MCF 10A (cell line): ENCODE measurements at regions not wholly inside any gene's neighbourhood (a gene's known extent, or its start where the extent isn't known, plus 50 kb on each side); places are given as distances from the start of the nearest gene placed in this dataset.

Experiments
- BruUV-seq: library from RNA; stranded (reverse); fragments of 400-500 nt; replicated peaks from 2 replicates; lab custom pipeline; 2021; lab: Mats Ljungman, UMichigan
- CTCF ChIA-PET: fragments of 300-600 bp; sonication (Branson Sonifier 250); formaldehyde crosslinking; extraction: SDS; loops from one replicate; lab custom pipeline; 2021; ENCODE audit warnings: antibody characterized with exemption, inconsistent platforms; lab: Yijun Ruan, JAX
- POLR2A ChIA-PET: fragments of 300-600, 350-650 bp; sonication (Branson Sonifier 250); formaldehyde crosslinking; extraction: SDS; loops from one replicate; lab custom pipeline; 2020; ENCODE audit warnings: antibody characterized with exemption, inconsistent platforms; lab: Yijun Ruan, JAX
- DNase-seq: peaks from one replicate; pipeline ENCODE4 v3.0.0-alpha.2; 2018; ENCODE audit not compliant: unreplicated experiment
- H3K27ac Mint-ChIP-seq: one replicate; pipeline ENCODE4 v1.8.0; 2022; ENCODE audit warnings: mild to moderate bottlenecking, low read depth, mixed read lengths; ENCODE audit not compliant: unreplicated experiment
- H3K27me3 Mint-ChIP-seq: one replicate; pipeline ENCODE4 v1.8.0; 2022; ENCODE audit warnings: mixed read lengths; ENCODE audit not compliant: insufficient read depth, unreplicated experiment
- H3K36me3 Mint-ChIP-seq: one replicate; pipeline ENCODE4 v1.8.0; 2022; ENCODE audit warnings: mild to moderate bottlenecking, moderate library complexity, mixed read lengths; ENCODE audit not compliant: insufficient read depth, unreplicated experiment
- H3K4me1 Mint-ChIP-seq: one replicate; pipeline ENCODE4 v1.8.0; 2022; ENCODE audit warnings: mixed read lengths; ENCODE audit not compliant: insufficient read depth, unreplicated experiment
- H3K4me3 Mint-ChIP-seq: one replicate; pipeline ENCODE4 v1.8.0; 2022; ENCODE audit warnings: mild to moderate bottlenecking, moderate library complexity, mixed read lengths; ENCODE audit not compliant: unreplicated experiment
- H3K9me3 Mint-ChIP-seq: one replicate; pipeline ENCODE4 v1.8.0; 2022; ENCODE audit warnings: mixed read lengths; ENCODE audit not compliant: unreplicated experiment
- intact Hi-C: fragments of 100-400 bp; cut with micrococcal nuclease; formaldehyde crosslinking; loops from 2 replicates; pipeline ENCODE4 v1.14.1; 2022
- TF ChIP-seq, protein P1 (sequence below): fragments of 200-600 bp; IDR thresholded peaks from one replicate; pipeline ENCODE4 v1.8.0; 2022; ENCODE audit warnings: antibody characterized with exemption, mild to moderate bottlenecking; ENCODE audit not compliant: unreplicated experiment

- POLR2A ChIA-PET: no interaction called here
- Mint-ChIP-seq H3K4me3 (no peak overlapping the region), H3K4me1 (no peaks in the 10 kb centered on the region), H3K9me3 (peaks cover 31% of the 10 kb centered on the region), H3K27ac (no peak overlapping the region), H3K27me3 (no peaks in the 10 kb centered on the region), H3K36me3 (no peaks in the 10 kb centered on the region)
- no TSS peak for BruUV-seq
- intact Hi-C loops: no loop called here
- DNase-seq: no peak
- TF ChIP-seq, protein P1, sequence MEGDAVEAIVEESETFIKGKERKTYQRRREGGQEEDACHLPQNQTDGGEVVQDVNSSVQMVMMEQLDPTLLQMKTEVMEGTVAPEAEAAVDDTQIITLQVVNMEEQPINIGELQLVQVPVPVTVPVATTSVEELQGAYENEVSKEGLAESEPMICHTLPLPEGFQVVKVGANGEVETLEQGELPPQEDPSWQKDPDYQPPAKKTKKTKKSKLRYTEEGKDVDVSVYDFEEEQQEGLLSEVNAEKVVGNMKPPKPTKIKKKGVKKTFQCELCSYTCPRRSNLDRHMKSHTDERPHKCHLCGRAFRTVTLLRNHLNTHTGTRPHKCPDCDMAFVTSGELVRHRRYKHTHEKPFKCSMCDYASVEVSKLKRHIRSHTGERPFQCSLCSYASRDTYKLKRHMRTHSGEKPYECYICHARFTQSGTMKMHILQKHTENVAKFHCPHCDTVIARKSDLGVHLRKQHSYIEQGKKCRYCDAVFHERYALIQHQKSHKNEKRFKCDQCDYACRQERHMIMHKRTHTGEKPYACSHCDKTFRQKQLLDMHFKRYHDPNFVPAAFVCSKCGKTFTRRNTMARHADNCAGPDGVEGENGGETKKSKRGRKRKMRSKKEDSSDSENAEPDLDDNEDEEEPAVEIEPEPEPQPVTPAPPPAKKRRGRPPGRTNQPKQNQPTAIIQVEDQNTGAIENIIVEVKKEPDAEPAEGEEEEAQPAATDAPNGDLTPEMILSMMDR: no peak
- CTCF ChIA-PET: interaction anchor here (0.6 kb wide), 1 partner anchor 215 kb away, joined by 4 read pairs; no protein-coding TSS in a partner anchor
Measured at GRCh38 chr2:22719396-22719795, 665.6 kb upstream of the KLHL29 start.

DNA sequence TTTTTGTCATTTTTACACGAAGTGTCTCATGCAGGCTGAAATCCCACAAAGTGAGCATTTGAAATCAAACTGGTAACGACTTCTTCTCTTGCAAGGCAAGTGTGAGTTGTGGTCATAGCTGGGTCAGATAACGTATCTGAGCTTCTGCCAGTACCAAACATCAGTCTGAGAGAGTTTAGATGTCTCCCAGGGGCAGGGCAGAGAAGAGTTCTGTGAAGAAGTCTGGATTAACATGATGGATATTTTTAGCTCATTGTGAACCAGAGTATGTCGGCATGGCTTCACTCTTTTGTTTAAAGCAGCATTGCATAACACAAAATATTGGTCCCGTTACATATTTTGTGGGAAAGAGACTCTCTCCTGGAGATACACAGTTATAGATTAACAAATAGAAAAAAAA is 655.5 kb upstream of the KLHL29 start:
- Mint-ChIP-seq H3K9me3 (peaks cover 23% of the 10 kb centered on the region), H3K4me1 (no peaks in the 10 kb centered on the region), H3K27ac (no peak overlapping the region), H3K27me3 (no peaks in the 10 kb centered on the region), H3K36me3 (no peaks in the 10 kb centered on the region), H3K4me3 (no peak overlapping the region)
- intact Hi-C loops: no loop called here
- CTCF ChIA-PET: interaction anchor here (0.6 kb wide), 1 partner anchor 730 kb away, joined by 4 read pairs; no protein-coding TSS in a partner anchor
- BruUV-seq: no TSS peak
- POLR2A ChIA-PET: no interaction called here
- TF ChIP-seq, protein P1: no peak
- DNase-seq: no peak

- CTCF ChIA-PET: no interaction called here
- intact Hi-C loops: no loop called here
- TF ChIP-seq, protein P1: no peak
- Mint-ChIP-seq H3K27me3 (no peaks in the 10 kb centered on the region), H3K9me3 (peaks cover 34% of the 10 kb centered on the region), H3K4me1 (no peaks in the 10 kb centered on the region), H3K36me3 (no peaks in the 10 kb centered on the region), H3K27ac (no peak overlapping the region), H3K4me3 (no peak overlapping the region)
- DNase-seq: no peak
- BruUV-seq: no TSS peak
- POLR2A ChIA-PET: no interaction called here
Measured at GRCh38 chr2:22734373-22735045, 650.5 kb upstream of the KLHL29 start.

DNA sequence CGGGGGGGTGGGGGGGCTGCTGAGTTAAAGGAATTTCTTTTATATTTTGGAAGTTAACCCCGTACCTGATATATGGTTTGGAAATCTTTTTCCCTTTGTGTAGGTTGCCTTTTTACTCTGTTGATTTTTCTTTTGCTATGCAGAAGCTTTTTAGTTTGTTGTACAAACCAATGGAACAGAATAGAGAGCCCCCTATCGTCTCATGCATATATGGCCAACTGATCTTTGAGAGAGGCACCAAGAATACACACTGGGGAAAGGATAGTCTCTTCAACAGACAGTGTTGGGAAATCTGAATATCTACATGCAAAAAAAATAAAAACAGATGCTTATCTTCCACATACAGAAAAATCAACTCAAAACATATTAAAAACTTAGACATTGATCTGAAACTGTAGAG is 647.8 kb upstream of the KLHL29 start:
- POLR2A ChIA-PET: no interaction called here
- Mint-ChIP-seq H3K27ac (no peak overlapping the region), H3K4me1 (no peaks in the 10 kb centered on the region), H3K27me3 (no peaks in the 10 kb centered on the region), H3K4me3 (no peak overlapping the region), H3K9me3 (peaks cover 36% of the 10 kb centered on the region), H3K36me3 (no peaks in the 10 kb centered on the region)
- TF ChIP-seq, protein P1: no peak
- CTCF ChIA-PET: interaction anchor here (0.7 kb wide), 1 partner anchor 913 kb away, joined by 3 read pairs; no protein-coding TSS in a partner anchor
- DNase-seq: no peak
- intact Hi-C loops: no loop called here
- no TSS peak for BruUV-seq
